ENCODE measurements at regions not wholly inside any gene's neighbourhood (a gene's known extent, or its start where the extent isn't known, plus 50 kb on each side); places are given as distances from the start of the nearest gene placed in this dataset.

DNA sequence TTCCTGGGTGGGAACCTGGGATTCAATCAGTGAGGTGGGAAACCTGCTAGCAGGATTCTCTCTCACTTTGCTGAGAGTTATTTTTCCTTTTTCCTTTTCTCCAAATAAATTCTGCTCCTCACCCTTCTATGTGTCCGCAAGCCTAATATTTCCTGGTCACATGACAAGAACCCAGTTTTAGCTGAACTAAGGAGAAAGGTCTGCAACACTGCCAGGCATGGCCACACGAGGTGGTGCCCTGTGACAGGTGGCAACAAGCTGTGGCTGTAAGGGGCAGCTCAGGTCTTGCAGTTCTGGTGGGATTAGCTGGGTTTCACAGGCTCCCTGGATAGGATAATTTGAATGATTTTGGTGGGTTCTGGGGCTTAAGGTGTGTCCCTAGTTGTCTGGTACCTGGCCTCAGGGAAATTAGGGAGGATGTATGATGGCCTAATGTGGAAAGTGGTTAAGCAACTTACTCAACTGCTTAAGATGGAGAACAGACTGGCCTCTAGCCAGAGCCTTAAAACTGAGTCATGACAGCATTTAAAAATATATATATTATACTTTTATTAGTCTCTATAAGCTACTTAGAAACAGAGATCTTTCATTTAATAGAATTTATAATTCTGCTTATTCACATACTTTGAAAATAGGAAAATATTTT, 215.0 kb downstream of the IL15 start:
- Histone ChIP-seq H3K27me3 (ENCODE audit: control insufficient read depth, insufficient read depth, low read length) (no peaks in the 10 kb centered on the region), H3K18ac (ENCODE audit: low read depth, low read length) (no peak overlapping the region), H4K5ac (ENCODE audit: low read depth, low read length) (no peak overlapping the region), H3K36me3 (ENCODE audit: control insufficient read depth, insufficient read depth, low read length) (no peaks in the 10 kb centered on the region), H2AFZ (replicated peaks; ENCODE audit: low read length, poor library complexity) (peak overlapping the region; percentile 13), H3K79me1 (ENCODE audit: low read depth in 1 of 2, low read length in 2 of 2) (no peaks in the 10 kb centered on the region), H4K20me1 (ENCODE audit: insufficient read depth, low read length) (no peaks in the 10 kb centered on the region), H4K91ac (ENCODE audit: insufficient read depth, low read depth, low read length) (no peak overlapping the region), H2BK120ac (ENCODE audit: low read depth, low read length) (no peak overlapping the region), H2BK20ac (ENCODE audit: low read depth, low read length) (no peak overlapping the region), H3K14ac (replicated peaks; ENCODE audit: low read depth, low read length) (no peak overlapping the region), H3K4me1 (ENCODE audit: control insufficient read depth, insufficient read depth, low read length) (no peaks in the 10 kb centered on the region), H4K8ac (ENCODE audit: low read depth in 2 of 2, low read length in 2 of 2) (no peak overlapping the region), H3K27ac (ENCODE audit: insufficient read depth, low read length) (no peak overlapping the region), H3K4me3 (ENCODE audit: insufficient read depth, low read depth, low read length) (no peak overlapping the region), H2BK15ac (ENCODE audit: low read depth, low read length) (no peak overlapping the region), H2BK5ac (ENCODE audit: low read depth, low read length, poor library complexity, severe bottlenecking) (no peak overlapping the region), H3K23ac (ENCODE audit: low read depth, low read length) (no peak overlapping the region), H3K4me2 (ENCODE audit: low read depth, low read length) (no peak overlapping the region), H2AK9ac (replicated peaks; ENCODE audit: low read depth, low read length, poor library complexity) (no peak overlapping the region), H3K4ac (ENCODE audit: low read depth, low read length) (no peak overlapping the region), H3K9me3 (ENCODE audit: control insufficient read depth, insufficient read depth, low read length) (no peaks in the 10 kb centered on the region), H3K56ac (ENCODE audit: extremely low read depth, insufficient read depth, low read length) (no peak overlapping the region), H2AK5ac (ENCODE audit: low read depth, low read length) (no peak overlapping the region), H3K9me1 (ENCODE audit: insufficient read depth, low read length) (no peaks in the 10 kb centered on the region; the same call in 1 of the 2 replicates), H3K9ac (ENCODE audit: low read depth, low read length) (no peak overlapping the region)
- POLR2A ChIA-PET (ENCODE audit: unreplicated experiment) = no interaction called here
- TF ChIP-seq MAZ (IDR thresholded peaks at IDR 0.05; ENCODE audit: borderline replicate concordance, low read depth, low read length) (no peak), CEBPB (IDR thresholded peaks at IDR 0.05; ENCODE audit: low read depth, low read length) (peak; percentile 34; the same call in 1 of the 2 replicates), NFE2L2 (IDR thresholded peaks at IDR 0.05; ENCODE audit: low read depth, low read length) (no peak), MAFK (IDR thresholded peaks at IDR 0.05; ENCODE audit: low read depth, low read length) (no peak), RAD21 (IDR thresholded peaks at IDR 0.05; ENCODE audit: low read length) (no peak), RFX5 (IDR thresholded peaks at IDR 0.05; ENCODE audit: low read depth, low read length) (no peak)
- TF ChIP-seq, protein P1, sequence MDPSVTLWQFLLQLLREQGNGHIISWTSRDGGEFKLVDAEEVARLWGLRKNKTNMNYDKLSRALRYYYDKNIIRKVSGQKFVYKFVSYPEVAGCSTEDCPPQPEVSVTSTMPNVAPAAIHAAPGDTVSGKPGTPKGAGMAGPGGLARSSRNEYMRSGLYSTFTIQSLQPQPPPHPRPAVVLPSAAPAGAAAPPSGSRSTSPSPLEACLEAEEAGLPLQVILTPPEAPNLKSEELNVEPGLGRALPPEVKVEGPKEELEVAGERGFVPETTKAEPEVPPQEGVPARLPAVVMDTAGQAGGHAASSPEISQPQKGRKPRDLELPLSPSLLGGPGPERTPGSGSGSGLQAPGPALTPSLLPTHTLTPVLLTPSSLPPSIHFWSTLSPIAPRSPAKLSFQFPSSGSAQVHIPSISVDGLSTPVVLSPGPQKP (IDR thresholded peaks at IDR 0.05; ENCODE audit: borderline replicate concordance, low read depth, low read length) = no peak
- ATAC-seq (ENCODE audit: low read depth) = no peak
- in situ Hi-C loops (cut with MboI; ENCODE audit: low sequenced_read_pairs) = no loop called here
- 50% methylated on average over 1 of the region's 2 CpGs; no CpG with 5 or more reads in 1 of the 2 experiments for WGBS, 2 experiments (ENCODE audit: extremely low coverage in 2 of 2, insufficient read length in 1 of 2)
- intact Hi-C loops (cut with micrococcal nuclease) = no loop called here
- DNase-seq = peak; percentile 64
- BruUV-seq (replicated peaks) = no TSS peak
- dilution Hi-C loops (cut with HindIII; ENCODE audit: low sequenced_read_pairs, unreplicated experiment) = no loop called here
- CTCF ChIA-PET = no interaction called here

Data from IMR-90 (cell line).